ENCODE measurements at regions not wholly inside any gene's neighbourhood (a gene's known extent, or its start where the extent isn't known, plus 50 kb on each side); places are given as distances from the start of the nearest gene placed in this dataset.

DNA sequence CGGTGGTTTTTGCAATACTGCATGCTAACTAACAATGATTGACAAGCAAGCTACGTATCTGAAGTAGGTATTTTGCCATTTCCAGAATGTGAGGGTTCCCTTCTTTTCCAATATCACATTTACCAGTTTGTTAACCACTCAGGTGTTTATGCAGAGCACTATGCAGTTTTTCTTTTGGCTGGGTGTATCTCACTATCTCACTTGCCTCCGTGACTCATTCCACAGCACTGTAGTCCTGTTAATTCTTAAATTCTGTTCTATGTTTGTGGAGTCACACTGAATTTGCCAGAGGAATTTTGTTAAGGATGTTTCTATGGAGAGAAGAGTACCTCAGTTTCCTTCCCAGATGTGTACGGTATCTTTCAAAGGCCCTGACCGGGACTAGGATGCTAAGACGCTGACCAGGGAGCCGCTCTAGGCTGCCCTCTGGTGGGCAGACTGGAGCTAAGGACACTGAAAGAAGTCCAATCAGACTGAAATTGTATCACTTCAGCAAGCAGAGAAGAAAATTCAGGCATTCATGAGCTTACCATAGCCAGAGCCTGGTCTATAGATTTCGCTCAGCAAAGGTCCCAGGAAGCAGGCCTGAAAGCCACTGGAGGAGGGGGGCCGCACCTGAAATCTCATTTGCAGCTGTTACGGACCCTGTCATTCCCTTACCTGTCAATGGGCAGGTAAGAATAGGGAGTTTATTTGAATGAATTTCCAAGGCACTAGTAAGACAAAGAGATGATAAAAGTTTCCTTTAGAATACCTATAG, 388.4 kb upstream of the SPOCK3 start:
- Histone ChIP-seq H3K4me1 (no peaks in the 10 kb centered on the region), H3K4me3 (no peak overlapping the region), H3K27ac (no peak overlapping the region), H3K9me3 (peaks cover 0 to 4% (median 0%) of the 10 kb centered on the region in 12 donors), H3K36me3 (no peaks in the 10 kb centered on the region), H3K27me3 (no peaks in the 10 kb centered on the region)
- 43 to 49% (median 45%) methylated on average over 9 to 10 of the region's 10 CpGs for WGBS, 4 donors
- intact Hi-C loops (cut with DNase I) = loop anchor here in 3 of 10 donors (5.0 kb wide), 2 partner anchors 600 to 1455 kb away; no protein-coding TSS in a partner anchor
- ATAC-seq = peak in 1 of 4 donors; percentile 64
- peak in 1 of 5 donors; percentile 27 for DNase-seq
- no peak for TF ChIP-seq POLR2A (IDR thresholded peaks at IDR 0.05)
- TF ChIP-seq, protein P1, sequence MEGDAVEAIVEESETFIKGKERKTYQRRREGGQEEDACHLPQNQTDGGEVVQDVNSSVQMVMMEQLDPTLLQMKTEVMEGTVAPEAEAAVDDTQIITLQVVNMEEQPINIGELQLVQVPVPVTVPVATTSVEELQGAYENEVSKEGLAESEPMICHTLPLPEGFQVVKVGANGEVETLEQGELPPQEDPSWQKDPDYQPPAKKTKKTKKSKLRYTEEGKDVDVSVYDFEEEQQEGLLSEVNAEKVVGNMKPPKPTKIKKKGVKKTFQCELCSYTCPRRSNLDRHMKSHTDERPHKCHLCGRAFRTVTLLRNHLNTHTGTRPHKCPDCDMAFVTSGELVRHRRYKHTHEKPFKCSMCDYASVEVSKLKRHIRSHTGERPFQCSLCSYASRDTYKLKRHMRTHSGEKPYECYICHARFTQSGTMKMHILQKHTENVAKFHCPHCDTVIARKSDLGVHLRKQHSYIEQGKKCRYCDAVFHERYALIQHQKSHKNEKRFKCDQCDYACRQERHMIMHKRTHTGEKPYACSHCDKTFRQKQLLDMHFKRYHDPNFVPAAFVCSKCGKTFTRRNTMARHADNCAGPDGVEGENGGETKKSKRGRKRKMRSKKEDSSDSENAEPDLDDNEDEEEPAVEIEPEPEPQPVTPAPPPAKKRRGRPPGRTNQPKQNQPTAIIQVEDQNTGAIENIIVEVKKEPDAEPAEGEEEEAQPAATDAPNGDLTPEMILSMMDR (IDR thresholded peaks at IDR 0.05) = peak; percentile 27 to 69 (median 53)

DNA sequence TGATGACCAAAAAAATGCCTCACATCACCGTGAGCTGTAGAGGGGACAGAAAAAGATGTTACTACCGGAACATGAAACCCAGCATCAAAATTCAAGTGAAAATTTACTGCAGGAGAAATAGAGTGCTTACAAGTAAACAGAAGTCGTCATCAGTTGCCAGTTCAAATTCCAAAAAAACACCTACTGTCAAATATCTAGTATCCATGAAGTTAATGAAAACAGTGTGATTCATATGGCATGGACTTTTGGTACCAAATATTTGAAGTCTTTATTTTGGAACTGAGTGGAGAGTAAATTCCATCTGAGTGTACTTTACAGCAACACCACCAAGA, 388.9 kb upstream of the SPOCK3 start:
- 73 to 85% (median 77%) methylated on average over 3 of the region's 3 CpGs for WGBS, 4 donors
- Histone ChIP-seq H3K4me3 (no peak overlapping the region), H3K27me3 (no peaks in the 10 kb centered on the region), H3K36me3 (no peaks in the 10 kb centered on the region), H3K4me1 (no peaks in the 10 kb centered on the region), H3K9me3 (no peaks in the 10 kb centered on the region), H3K27ac (no peak overlapping the region)
- TF ChIP-seq, protein P1 (IDR thresholded peaks at IDR 0.05) = no peak
- TF ChIP-seq POLR2A (IDR thresholded peaks at IDR 0.05) = no peak
- intact Hi-C loops (cut with DNase I) = loop anchor here in 3 of 10 donors (5.0 kb wide), 2 partner anchors 601 to 1456 kb away; no protein-coding TSS in a partner anchor
- DNase-seq (no peak), ATAC-seq (no peak)

DNA sequence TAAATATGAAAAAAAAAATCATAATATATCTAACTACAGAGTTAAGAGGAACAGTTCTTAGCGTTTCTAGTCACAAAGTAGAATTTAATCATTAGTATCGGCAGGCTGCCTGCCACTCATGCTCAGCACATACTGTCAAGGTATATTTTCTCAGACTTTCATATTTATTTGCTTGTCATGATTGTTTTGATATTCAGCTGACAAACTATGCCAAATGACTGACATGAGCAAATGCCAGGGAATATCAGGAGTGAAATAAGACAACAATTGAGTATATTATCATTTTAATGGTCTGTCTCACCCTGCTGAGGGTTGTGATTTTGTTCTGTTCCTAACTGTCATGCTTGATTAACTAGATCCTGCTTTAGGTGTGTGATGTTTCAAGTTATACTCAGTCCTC, 395.0 kb upstream of the SPOCK3 start:
- WGBS, 4 donors = 81 to 88% (median 85%) methylated on average over 2 of the region's 2 CpGs
- no peak for DNase-seq
- intact Hi-C loops (cut with DNase I) = no loop called here
- H3K36me3 ChIP-seq = no peaks in the 10 kb centered on the region
- H3K9me3 ChIP-seq = peaks cover 0 to 14% (median 0%) of the 10 kb centered on the region in 12 donors
- no peak overlapping the region for H3K4me3 ChIP-seq
- TF ChIP-seq, protein P1 (IDR thresholded peaks at IDR 0.05) = no peak
- TF ChIP-seq POLR2A (IDR thresholded peaks at IDR 0.05) = no peak
- no peak for ATAC-seq
- H3K4me1 ChIP-seq = no peaks in the 10 kb centered on the region
- no peaks in the 10 kb centered on the region for H3K27me3 ChIP-seq
- no peak overlapping the region for H3K27ac ChIP-seq

DNA sequence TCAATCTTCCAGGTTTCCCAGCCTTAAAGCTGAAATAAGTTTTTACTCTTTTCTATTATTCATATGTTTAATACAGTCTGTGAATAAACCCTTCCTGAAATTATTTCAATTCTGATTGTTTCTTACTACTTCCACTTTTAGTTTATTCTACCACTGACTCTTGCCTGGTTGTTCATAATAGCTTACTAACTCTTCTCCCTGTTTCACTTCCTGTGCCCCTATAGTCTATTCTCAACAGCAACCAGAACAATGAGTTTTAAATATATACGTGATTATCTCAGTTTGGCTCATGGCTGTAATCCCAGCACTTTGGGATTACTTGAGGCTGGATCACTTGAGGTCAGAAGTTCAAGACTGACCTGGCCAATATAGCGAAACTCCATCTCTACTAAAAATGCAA, 408.0 kb upstream of the SPOCK3 start:
- intact Hi-C loops (cut with DNase I) = no loop called here
- Histone ChIP-seq H3K4me1 (no peaks in the 10 kb centered on the region), H3K36me3 (no peaks in the 10 kb centered on the region), H3K9me3 (no peaks in the 10 kb centered on the region), H3K27ac (no peak overlapping the region), H3K27me3 (no peaks in the 10 kb centered on the region), H3K4me3 (no peak overlapping the region)
- 38 to 49% (median 43%) methylated on average over 2 of the region's 2 CpGs for WGBS, 4 donors
- no peak for TF ChIP-seq POLR2A (IDR thresholded peaks at IDR 0.05)
- TF ChIP-seq, protein P1 (IDR thresholded peaks at IDR 0.05) = no peak
- ATAC-seq = no peak
- no peak for DNase-seq

All from heart left ventricle (tissue), 16 donors.